NCI-H1930 (cell line): ENCODE measurements at regions not wholly inside any gene's neighbourhood (a gene's known extent, or its start where the extent isn't known, plus 50 kb on each side); places are given as distances from the start of the nearest gene placed in this dataset.
A peak's percentile ranks its signal among the peaks of the same experiment; 100 is the strongest.

ENCODE experiments used
- DNase-seq, 2 experiments: peaks; one replicate each; lab custom pipeline; 2025; lab: John Stamatoyannopoulos, UW

GRCh38 chr20:9919271-9920014 lies 80.6 kb upstream of the PAK5 start:
- no peak for DNase-seq

GRCh38 chr20:9918348-9918747 lies 79.5 kb upstream of the PAK5 start:
- DNase-seq: no peak

GRCh38 chr20:9916761-9917160 lies 77.9 kb upstream of the PAK5 start:
- no peak for DNase-seq

GRCh38 chr20:9912858-9913434 lies 74.1 kb upstream of the PAK5 start:
- peak; percentile 16 to 25 for DNase-seq

GRCh38 chr20:9912290-9912689 lies 73.4 kb upstream of the PAK5 start:
- DNase-seq: no peak

GRCh38 chr20:9911519-9911918 lies 72.6 kb upstream of the PAK5 start:
- DNase-seq: no peak

- DNase-seq: no peak
Measured at GRCh38 chr20:9909167-9909566, 70.3 kb upstream of the PAK5 start.

GRCh38 chr20:9903048-9903655 lies 64.3 kb upstream of the PAK5 start:
- no peak for DNase-seq

- no peak for DNase-seq
Measured at GRCh38 chr20:9889270-9889981, 50.5 kb upstream of the PAK5 start.
